ENCODE measurements at regions not wholly inside any gene's neighbourhood (a gene's known extent, or its start where the extent isn't known, plus 50 kb on each side); places are given as distances from the start of the nearest gene placed in this dataset.

DNA sequence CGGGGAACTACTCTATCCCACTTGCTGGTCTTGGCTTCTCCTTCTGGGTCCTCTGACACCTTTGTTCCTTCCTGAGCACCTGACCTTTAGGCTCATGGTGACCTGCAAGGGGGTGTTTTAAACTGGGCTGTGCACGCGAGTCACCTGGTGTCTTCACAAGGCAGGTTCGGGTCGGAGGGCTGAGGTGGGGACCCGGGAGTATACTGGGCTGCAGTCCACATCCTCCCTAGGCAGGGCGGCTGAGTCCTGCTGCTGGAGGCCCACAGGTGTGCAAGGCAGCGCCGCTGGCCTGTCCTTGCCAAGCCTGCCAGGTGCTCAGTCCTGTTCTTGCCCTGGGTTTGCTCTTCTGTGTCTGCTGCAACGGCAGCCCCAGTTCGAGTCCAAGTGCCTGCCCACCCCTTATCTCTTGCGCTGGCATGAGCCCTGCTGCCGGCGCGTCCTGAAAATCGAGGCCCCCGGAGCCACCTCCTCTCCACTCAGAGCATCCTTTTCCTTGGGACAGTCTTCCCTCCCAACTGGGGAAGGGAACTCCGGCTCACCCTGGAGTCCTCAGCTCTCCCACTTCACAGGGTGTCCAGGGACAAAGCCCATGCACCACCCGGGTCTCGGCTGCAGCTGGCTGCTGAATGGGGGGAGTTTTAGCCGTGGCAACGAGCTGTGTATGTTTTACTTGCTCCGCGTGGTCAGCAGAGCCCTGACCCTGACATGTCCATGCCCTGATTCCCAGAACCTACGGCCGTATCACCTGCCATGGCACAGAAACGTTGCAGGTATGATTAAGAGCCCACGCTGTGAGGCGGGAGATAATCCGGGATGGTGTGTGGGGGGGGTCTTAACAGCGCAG lies 193.5 kb downstream of the TEX29 start:
- TF ChIP-seq, protein P1, sequence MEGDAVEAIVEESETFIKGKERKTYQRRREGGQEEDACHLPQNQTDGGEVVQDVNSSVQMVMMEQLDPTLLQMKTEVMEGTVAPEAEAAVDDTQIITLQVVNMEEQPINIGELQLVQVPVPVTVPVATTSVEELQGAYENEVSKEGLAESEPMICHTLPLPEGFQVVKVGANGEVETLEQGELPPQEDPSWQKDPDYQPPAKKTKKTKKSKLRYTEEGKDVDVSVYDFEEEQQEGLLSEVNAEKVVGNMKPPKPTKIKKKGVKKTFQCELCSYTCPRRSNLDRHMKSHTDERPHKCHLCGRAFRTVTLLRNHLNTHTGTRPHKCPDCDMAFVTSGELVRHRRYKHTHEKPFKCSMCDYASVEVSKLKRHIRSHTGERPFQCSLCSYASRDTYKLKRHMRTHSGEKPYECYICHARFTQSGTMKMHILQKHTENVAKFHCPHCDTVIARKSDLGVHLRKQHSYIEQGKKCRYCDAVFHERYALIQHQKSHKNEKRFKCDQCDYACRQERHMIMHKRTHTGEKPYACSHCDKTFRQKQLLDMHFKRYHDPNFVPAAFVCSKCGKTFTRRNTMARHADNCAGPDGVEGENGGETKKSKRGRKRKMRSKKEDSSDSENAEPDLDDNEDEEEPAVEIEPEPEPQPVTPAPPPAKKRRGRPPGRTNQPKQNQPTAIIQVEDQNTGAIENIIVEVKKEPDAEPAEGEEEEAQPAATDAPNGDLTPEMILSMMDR (optimal IDR thresholded peaks at IDR 0.05 in 1 of 3, IDR thresholded peaks at IDR 0.05 in 1 of 3, conservative IDR thresholded peaks at IDR 0.05 in 1 of 3; ENCODE audit: extremely low read depth in 1 of 3, insufficient read depth in 2 of 3, low read length in 3 of 3), result no peak
- no peak for TF ChIP-seq EZH2 (IDR thresholded peaks at IDR 0.05; ENCODE audit: low read length)

Data from keratinocyte (primary cell).